MCF 10A (cell line): ENCODE measurements at regions not wholly inside any gene's neighbourhood (a gene's known extent, or its start where the extent isn't known, plus 50 kb on each side); places are given as distances from the start of the nearest gene placed in this dataset.

Experiments used
- BruUV-seq: library from RNA; stranded (reverse); fragments of 400-500 nt; replicated peaks from 2 replicates; lab custom pipeline; 2021; lab: Mats Ljungman, UMichigan
- CTCF ChIA-PET: fragments of 300-600 bp; sonication (Branson Sonifier 250); formaldehyde crosslinking; extraction: SDS; loops from one replicate; lab custom pipeline; 2021; ENCODE audit warnings: antibody characterized with exemption, inconsistent platforms; lab: Yijun Ruan, JAX
- POLR2A ChIA-PET: fragments of 300-600, 350-650 bp; sonication (Branson Sonifier 250); formaldehyde crosslinking; extraction: SDS; loops from one replicate; lab custom pipeline; 2020; ENCODE audit warnings: antibody characterized with exemption, inconsistent platforms; lab: Yijun Ruan, JAX
- DNase-seq: peaks from one replicate; pipeline ENCODE4 v3.0.0-alpha.2; 2018; ENCODE audit not compliant: unreplicated experiment
- H3K27ac Mint-ChIP-seq: one replicate; pipeline ENCODE4 v1.8.0; 2022; ENCODE audit warnings: mild to moderate bottlenecking, low read depth, mixed read lengths; ENCODE audit not compliant: unreplicated experiment
- H3K27me3 Mint-ChIP-seq: one replicate; pipeline ENCODE4 v1.8.0; 2022; ENCODE audit warnings: mixed read lengths; ENCODE audit not compliant: insufficient read depth, unreplicated experiment
- H3K36me3 Mint-ChIP-seq: one replicate; pipeline ENCODE4 v1.8.0; 2022; ENCODE audit warnings: mild to moderate bottlenecking, moderate library complexity, mixed read lengths; ENCODE audit not compliant: insufficient read depth, unreplicated experiment
- H3K4me1 Mint-ChIP-seq: one replicate; pipeline ENCODE4 v1.8.0; 2022; ENCODE audit warnings: mixed read lengths; ENCODE audit not compliant: insufficient read depth, unreplicated experiment
- H3K4me3 Mint-ChIP-seq: one replicate; pipeline ENCODE4 v1.8.0; 2022; ENCODE audit warnings: mild to moderate bottlenecking, moderate library complexity, mixed read lengths; ENCODE audit not compliant: unreplicated experiment
- H3K9me3 Mint-ChIP-seq: one replicate; pipeline ENCODE4 v1.8.0; 2022; ENCODE audit warnings: mixed read lengths; ENCODE audit not compliant: unreplicated experiment
- intact Hi-C: fragments of 100-400 bp; cut with micrococcal nuclease; formaldehyde crosslinking; loops from 2 replicates; pipeline ENCODE4 v1.14.1; 2022
- TF ChIP-seq, protein P1 (sequence below): fragments of 200-600 bp; IDR thresholded peaks from one replicate; pipeline ENCODE4 v1.8.0; 2022; ENCODE audit warnings: antibody characterized with exemption, mild to moderate bottlenecking; ENCODE audit not compliant: unreplicated experiment

DNA sequence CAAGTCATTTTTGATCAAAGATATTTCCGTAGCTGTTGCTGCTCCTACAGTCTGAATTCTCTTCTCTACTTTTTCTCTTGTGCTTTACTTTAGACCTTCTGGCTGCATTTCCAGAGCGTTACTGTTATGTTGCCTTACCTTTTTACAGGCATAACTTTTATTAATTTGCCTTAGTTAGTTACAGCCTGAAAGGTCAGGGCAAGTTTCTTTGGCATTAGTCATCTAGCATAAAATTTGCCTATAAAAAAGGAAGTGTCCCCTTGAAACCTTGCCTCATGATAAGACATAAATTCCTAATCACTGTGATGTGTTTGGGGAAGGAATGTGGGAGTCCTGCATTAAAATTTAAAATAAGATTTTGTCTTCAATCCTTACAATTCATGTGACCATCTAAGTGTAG, 618.5 kb downstream of the NR2F2 start:
- TF ChIP-seq, protein P1, sequence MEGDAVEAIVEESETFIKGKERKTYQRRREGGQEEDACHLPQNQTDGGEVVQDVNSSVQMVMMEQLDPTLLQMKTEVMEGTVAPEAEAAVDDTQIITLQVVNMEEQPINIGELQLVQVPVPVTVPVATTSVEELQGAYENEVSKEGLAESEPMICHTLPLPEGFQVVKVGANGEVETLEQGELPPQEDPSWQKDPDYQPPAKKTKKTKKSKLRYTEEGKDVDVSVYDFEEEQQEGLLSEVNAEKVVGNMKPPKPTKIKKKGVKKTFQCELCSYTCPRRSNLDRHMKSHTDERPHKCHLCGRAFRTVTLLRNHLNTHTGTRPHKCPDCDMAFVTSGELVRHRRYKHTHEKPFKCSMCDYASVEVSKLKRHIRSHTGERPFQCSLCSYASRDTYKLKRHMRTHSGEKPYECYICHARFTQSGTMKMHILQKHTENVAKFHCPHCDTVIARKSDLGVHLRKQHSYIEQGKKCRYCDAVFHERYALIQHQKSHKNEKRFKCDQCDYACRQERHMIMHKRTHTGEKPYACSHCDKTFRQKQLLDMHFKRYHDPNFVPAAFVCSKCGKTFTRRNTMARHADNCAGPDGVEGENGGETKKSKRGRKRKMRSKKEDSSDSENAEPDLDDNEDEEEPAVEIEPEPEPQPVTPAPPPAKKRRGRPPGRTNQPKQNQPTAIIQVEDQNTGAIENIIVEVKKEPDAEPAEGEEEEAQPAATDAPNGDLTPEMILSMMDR, result no peak
- no peak for DNase-seq
- peaks cover 90% of the 10 kb centered on the region for H3K27me3 Mint-ChIP-seq
- no peaks in the 10 kb centered on the region for H3K36me3 Mint-ChIP-seq
- H3K4me3 Mint-ChIP-seq, result no peak overlapping the region
- POLR2A ChIA-PET, result no interaction called here
- H3K9me3 Mint-ChIP-seq, result no peaks in the 10 kb centered on the region
- intact Hi-C loops, result no loop called here
- H3K4me1 Mint-ChIP-seq, result no peaks in the 10 kb centered on the region
- CTCF ChIA-PET, result no interaction called here
- no peak overlapping the region for H3K27ac Mint-ChIP-seq
- no TSS peak for BruUV-seq

DNA sequence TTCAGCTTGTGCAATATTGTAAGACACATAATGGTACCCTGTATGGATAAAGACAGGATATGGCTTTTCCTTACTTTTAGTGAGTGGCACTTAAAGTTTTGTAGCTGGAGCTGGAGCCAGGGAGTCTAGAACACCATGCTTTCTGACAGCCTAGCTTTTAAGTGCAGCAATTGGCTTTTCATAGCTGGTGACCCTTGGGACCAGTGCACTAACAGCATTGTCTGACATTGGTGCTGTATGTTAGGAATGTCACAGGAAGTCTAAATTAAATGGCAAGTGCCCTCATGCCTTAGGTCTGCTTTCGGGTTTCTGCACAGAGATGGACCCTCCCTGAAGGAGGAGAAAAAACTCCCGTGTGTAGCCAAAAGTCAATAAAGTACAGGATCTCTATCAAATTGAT, 628.2 kb downstream of the NR2F2 start:
- no peaks in the 10 kb centered on the region for H3K9me3 Mint-ChIP-seq
- intact Hi-C loops, result no loop called here
- H3K4me3 Mint-ChIP-seq, result no peak overlapping the region
- ChIA-PET CTCF (no interaction called here), POLR2A (interaction anchor here (0.6 to 0.7 kb wide), 2 partner anchors 74 to 139 kb away, joined by 3 read pairs; no protein-coding TSS in a partner anchor)
- peaks cover 35% of the 10 kb centered on the region for H3K27me3 Mint-ChIP-seq
- DNase-seq, result no peak
- TF ChIP-seq, protein P1, result no peak
- no peak overlapping the region for H3K27ac Mint-ChIP-seq
- no peaks in the 10 kb centered on the region for H3K4me1 Mint-ChIP-seq
- no peaks in the 10 kb centered on the region for H3K36me3 Mint-ChIP-seq
- BruUV-seq, result no TSS peak

DNA sequence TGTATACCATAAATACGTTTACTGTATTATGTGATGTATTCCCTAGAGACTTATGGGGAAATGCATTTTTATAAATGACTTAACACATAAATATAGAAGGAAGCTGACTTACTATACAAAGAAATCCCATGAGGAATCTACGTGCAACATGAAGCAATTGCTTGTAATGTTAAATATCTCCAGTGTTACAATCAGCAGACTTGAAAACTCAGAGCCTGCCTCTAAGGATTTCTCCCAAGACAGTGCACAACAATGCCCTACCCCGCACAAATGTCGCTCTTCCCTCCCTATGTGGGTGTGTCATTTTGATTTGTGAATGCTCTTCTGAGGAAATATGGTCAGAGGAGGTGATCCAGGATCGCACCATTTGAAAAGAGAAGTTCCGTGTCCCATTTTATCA, 629.0 kb downstream of the NR2F2 start:
- Mint-ChIP-seq H3K27ac (no peak overlapping the region), H3K27me3 (peaks cover 31% of the 10 kb centered on the region), H3K4me3 (no peak overlapping the region), H3K9me3 (no peaks in the 10 kb centered on the region), H3K36me3 (no peaks in the 10 kb centered on the region), H3K4me1 (no peaks in the 10 kb centered on the region)
- TF ChIP-seq, protein P1, result no peak
- no peak for DNase-seq
- intact Hi-C loops, result no loop called here
- no TSS peak for BruUV-seq
- CTCF ChIA-PET, result no interaction called here
- POLR2A ChIA-PET, result no interaction called here

DNA sequence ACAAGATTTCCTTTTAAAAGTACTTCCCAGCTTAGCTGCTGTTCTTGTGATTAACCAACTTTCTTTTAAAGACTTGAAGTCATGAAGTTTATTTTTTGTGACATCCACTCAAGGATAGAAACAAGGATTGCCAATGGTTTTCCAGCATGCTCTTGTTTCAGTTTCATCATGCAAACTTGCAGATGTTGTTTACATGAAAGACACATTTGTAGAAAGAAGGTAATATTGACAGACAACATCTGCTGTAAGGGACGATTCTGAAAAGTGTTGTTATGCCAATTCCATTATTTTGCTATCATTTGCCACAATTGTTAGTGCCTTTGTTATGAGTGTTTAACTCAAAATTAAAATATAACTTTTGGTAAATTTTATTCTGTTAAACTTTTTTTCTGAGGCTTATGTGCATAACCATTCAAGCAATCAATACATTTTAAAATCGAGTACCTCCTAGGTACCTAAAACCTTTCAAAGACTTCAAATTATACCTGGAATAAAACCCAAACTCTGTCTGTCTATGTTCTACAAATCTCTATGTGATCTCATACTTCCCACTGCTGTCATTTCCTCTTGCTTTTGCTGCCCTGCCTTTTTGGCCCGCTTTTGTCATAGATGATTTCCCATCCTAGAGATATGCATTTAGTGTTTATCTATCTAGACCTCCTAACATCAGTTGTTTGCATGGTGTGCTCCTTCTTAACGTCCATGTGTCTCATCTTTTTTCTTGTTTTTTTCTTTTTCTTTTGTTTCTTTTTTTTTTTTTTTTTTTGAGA, 630.4 kb downstream of the NR2F2 start:
- no peak for DNase-seq
- Mint-ChIP-seq H3K4me1 (no peaks in the 10 kb centered on the region), H3K27me3 (peaks cover 18% of the 10 kb centered on the region), H3K27ac (no peak overlapping the region), H3K4me3 (no peak overlapping the region), H3K36me3 (no peaks in the 10 kb centered on the region), H3K9me3 (no peaks in the 10 kb centered on the region)
- CTCF ChIA-PET, result interaction anchor here (0.8 kb wide), 1 partner anchor 225 kb away, joined by 3 read pairs; no protein-coding TSS in a partner anchor
- TF ChIP-seq, protein P1, result no peak
- no TSS peak for BruUV-seq
- POLR2A ChIA-PET, result no interaction called here
- intact Hi-C loops, result no loop called here
